ENCODE measurements at regions not wholly inside any gene's neighbourhood (a gene's known extent, or its start where the extent isn't known, plus 50 kb on each side); places are given as distances from the start of the nearest gene placed in this dataset.

- TF ChIP-seq EP300 (IDR thresholded peaks at IDR 0.05) (no peak), POLR2A (IDR thresholded peaks at IDR 0.05) (no peak), POLR2AphosphoS5 (IDR thresholded peaks at IDR 0.05) (no peak)
- TF ChIP-seq, protein P1, sequence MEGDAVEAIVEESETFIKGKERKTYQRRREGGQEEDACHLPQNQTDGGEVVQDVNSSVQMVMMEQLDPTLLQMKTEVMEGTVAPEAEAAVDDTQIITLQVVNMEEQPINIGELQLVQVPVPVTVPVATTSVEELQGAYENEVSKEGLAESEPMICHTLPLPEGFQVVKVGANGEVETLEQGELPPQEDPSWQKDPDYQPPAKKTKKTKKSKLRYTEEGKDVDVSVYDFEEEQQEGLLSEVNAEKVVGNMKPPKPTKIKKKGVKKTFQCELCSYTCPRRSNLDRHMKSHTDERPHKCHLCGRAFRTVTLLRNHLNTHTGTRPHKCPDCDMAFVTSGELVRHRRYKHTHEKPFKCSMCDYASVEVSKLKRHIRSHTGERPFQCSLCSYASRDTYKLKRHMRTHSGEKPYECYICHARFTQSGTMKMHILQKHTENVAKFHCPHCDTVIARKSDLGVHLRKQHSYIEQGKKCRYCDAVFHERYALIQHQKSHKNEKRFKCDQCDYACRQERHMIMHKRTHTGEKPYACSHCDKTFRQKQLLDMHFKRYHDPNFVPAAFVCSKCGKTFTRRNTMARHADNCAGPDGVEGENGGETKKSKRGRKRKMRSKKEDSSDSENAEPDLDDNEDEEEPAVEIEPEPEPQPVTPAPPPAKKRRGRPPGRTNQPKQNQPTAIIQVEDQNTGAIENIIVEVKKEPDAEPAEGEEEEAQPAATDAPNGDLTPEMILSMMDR (IDR thresholded peaks at IDR 0.05), result no peak
- no peaks in the 10 kb centered on the region for H3K4me1 ChIP-seq
- no peaks in the 10 kb centered on the region for H3K36me3 ChIP-seq
- no peak overlapping the region for H3K4me3 ChIP-seq
- H3K27me3 ChIP-seq, result peaks cover 71% of the 10 kb centered on the region
- peaks cover 0 to 31% (median 0%) of the 10 kb centered on the region in 3 donors for H3K9me3 ChIP-seq
- no peak overlapping the region for H3K27ac ChIP-seq
- no peak for ATAC-seq
- 76 to 83% methylated on average over 1 to 6 of the region's 11 CpGs for WGBS, 2 donors (ENCODE audit: low coverage in 1 of 2)
Measured at GRCh38 chr9:135309763-135310125, 169.8 kb upstream of the PPP1R26 start.

DNA sequence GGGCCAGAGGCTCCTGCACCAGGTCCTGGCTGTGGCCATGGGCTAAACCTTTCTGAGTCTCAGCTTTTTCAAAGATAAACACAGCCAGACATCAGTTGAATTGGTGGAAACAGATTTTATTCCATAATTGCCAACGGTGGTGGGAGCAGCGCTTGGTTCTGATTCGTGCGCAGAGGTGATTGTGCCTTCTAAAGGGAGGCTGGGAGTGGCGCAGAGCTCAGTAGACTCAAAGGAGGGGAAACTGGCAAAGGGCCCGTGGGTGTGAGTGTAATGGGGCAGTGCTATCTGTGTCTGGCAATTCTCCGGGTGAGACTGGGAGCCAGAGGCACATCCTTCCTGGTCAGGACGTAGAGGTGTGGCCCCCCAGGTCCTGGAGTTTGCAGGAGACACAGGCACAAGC lies 169.4 kb upstream of the PPP1R26 start:
- no peak overlapping the region for H3K27ac ChIP-seq
- H3K27me3 ChIP-seq, result peaks cover 74% of the 10 kb centered on the region
- no peaks in the 10 kb centered on the region for H3K36me3 ChIP-seq
- H3K4me1 ChIP-seq, result no peaks in the 10 kb centered on the region
- H3K4me3 ChIP-seq, result no peak overlapping the region
- no peak for ATAC-seq
- WGBS, 2 donors (ENCODE audit: low coverage in 1 of 2), result 60 to 75% methylated on average over 2 of the region's 8 CpGs
- no peak for TF ChIP-seq EP300 (IDR thresholded peaks at IDR 0.05)
- H3K9me3 ChIP-seq, result peaks cover 0 to 31% (median 0%) of the 10 kb centered on the region in 3 donors

DNA sequence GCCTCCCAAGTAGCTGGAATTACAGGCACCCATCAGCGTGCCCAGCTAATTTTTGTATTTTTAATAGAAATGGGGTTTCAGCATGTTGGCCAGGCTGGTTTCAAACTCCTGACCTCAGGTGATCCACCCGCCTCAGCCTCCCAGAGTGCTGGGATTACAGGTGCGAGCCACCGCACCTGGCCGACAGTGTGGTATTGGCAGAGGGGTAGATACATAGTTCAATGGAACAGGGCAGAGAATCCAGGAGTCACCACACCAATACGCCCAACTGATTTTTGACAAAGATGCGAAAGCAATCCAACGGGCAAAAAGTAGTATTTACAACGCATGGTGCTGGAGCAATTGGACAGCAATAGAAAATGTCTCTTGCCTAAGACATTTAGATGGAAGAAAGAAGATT lies 164.0 kb upstream of the PPP1R26 start:
- Histone ChIP-seq H3K27me3 (peaks cover 46% of the 10 kb centered on the region), H3K36me3 (no peaks in the 10 kb centered on the region), H3K4me1 (no peaks in the 10 kb centered on the region), H3K27ac (no peak overlapping the region), H3K4me3 (no peak overlapping the region), H3K9me3 (peaks cover 0 to 31% (median 0%) of the 10 kb centered on the region in 3 donors)
- 92 to 93% methylated on average over 6 to 7 of the region's 9 CpGs for WGBS, 2 donors (ENCODE audit: low coverage in 1 of 2)
- no peak for TF ChIP-seq EP300 (IDR thresholded peaks at IDR 0.05)
- TF ChIP-seq, protein P1 (IDR thresholded peaks at IDR 0.05), result no peak
- no peak for TF ChIP-seq POLR2AphosphoS5 (IDR thresholded peaks at IDR 0.05)
- TF ChIP-seq POLR2A (IDR thresholded peaks at IDR 0.05), result no peak
- no peak for ATAC-seq

- TF ChIP-seq EP300 (IDR thresholded peaks at IDR 0.05) (no peak), POLR2AphosphoS5 (IDR thresholded peaks at IDR 0.05) (no peak), POLR2A (IDR thresholded peaks at IDR 0.05) (no peak)
- TF ChIP-seq, protein P1 (IDR thresholded peaks at IDR 0.05), result no peak
- no peak for ATAC-seq
- H3K9me3 ChIP-seq, result peaks cover 0 to 28% (median 0%) of the 10 kb centered on the region in 3 donors
- 83 to 86% methylated on average over 1 to 5 of the region's 6 CpGs for WGBS, 2 donors (ENCODE audit: low coverage in 1 of 2)
- H3K36me3 ChIP-seq, result no peaks in the 10 kb centered on the region
- H3K4me1 ChIP-seq, result no peaks in the 10 kb centered on the region
- no peak overlapping the region for H3K4me3 ChIP-seq
- H3K27me3 ChIP-seq, result peaks cover 40% of the 10 kb centered on the region
- no peak overlapping the region for H3K27ac ChIP-seq
Measured at GRCh38 chr9:135320331-135320730, 159.3 kb upstream of the PPP1R26 start.

DNA sequence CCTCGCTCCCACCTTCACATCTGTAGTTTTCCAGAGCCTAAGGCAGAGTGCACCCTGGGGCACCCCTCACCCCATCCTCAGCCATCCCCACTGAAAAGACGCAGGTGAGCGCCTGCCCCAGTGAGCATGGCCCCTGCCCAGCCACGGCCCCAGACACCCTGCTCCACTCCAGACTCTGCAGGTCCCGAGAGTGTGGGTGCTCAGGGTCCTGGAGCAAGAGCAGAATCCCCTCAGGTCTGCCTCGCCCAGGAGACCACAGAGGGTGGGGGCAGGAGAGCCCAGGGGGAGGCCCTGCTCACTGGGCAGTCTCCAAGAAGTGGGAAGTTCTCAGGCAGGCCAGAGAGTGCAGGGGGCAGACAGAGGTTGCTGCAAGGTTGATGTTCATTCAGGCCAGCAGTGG lies 158.6 kb upstream of the PPP1R26 start:
- TF ChIP-seq POLR2A (IDR thresholded peaks at IDR 0.05) (no peak), EP300 (IDR thresholded peaks at IDR 0.05) (no peak), POLR2AphosphoS5 (IDR thresholded peaks at IDR 0.05) (no peak)
- TF ChIP-seq, protein P1 (IDR thresholded peaks at IDR 0.05), result no peak
- H3K9me3 ChIP-seq, result peaks cover 0 to 28% (median 0%) of the 10 kb centered on the region in 3 donors
- no peak overlapping the region for H3K4me3 ChIP-seq
- H3K27ac ChIP-seq, result no peak overlapping the region
- no peaks in the 10 kb centered on the region for H3K4me1 ChIP-seq
- no peaks in the 10 kb centered on the region for H3K36me3 ChIP-seq
- H3K27me3 ChIP-seq, result peaks cover 42% of the 10 kb centered on the region
- no peak for ATAC-seq
- WGBS, 2 donors (ENCODE audit: low coverage in 1 of 2), result no CpG with 5 or more reads among the region's 6 CpGs
